Endothelial cell of umbilical vein (primary cell): ENCODE measurements at regions not wholly inside any gene's neighbourhood (a gene's known extent, or its start where the extent isn't known, plus 50 kb on each side); places are given as distances from the start of the nearest gene placed in this dataset.

Source experiments
- JUN ChIP-seq: IDR thresholded peaks from 2 replicates; pipeline ENCODE4 v1.6.1; 2011; ENCODE audit warnings: borderline replicate concordance, low read depth; ENCODE audit not compliant: insufficient read length, insufficient read depth
- TF ChIP-seq, protein P1 (sequence below), 2 donors: IDR thresholded peaks; 1 replicate in 1 of 2; 2 replicates in 1 of 2; pipeline ENCODE4 v1.5.1; 2011; ENCODE audit warnings: low read length in 2 of 2, mild to moderate bottlenecking in 2 of 2, moderate library complexity in 2 of 2, control low read depth in 1 of 2, inconsistent platforms in 1 of 2, low read depth in 1 of 2; ENCODE audit not compliant: insufficient read depth in 1 of 2; ENCODE audit errors: extremely low read depth in 1 of 2

DNA sequence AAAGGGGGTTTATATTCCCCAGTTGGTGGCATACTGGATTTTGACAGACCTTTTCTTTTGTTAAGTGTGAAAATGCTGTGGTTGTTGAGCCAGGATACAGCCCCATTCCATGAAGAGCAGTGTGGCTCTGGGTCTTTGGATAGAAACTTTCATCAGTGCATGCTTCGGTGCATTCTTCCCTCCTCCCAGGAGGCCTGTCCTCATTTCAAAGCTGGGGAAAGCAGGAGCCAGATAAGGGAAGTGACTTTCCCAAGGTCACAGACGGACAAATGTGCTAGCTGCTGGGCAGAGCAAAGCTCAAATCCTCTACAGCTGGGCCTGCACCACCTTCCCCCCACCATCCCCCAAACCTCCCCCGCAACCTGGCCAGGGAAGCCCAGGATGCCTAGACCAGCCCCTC is 184.5 kb upstream of the NTM start:
- TF ChIP-seq, protein P1, sequence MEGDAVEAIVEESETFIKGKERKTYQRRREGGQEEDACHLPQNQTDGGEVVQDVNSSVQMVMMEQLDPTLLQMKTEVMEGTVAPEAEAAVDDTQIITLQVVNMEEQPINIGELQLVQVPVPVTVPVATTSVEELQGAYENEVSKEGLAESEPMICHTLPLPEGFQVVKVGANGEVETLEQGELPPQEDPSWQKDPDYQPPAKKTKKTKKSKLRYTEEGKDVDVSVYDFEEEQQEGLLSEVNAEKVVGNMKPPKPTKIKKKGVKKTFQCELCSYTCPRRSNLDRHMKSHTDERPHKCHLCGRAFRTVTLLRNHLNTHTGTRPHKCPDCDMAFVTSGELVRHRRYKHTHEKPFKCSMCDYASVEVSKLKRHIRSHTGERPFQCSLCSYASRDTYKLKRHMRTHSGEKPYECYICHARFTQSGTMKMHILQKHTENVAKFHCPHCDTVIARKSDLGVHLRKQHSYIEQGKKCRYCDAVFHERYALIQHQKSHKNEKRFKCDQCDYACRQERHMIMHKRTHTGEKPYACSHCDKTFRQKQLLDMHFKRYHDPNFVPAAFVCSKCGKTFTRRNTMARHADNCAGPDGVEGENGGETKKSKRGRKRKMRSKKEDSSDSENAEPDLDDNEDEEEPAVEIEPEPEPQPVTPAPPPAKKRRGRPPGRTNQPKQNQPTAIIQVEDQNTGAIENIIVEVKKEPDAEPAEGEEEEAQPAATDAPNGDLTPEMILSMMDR (IDR thresholded peaks at IDR 0.05; ENCODE audit: extremely low read depth in 1 of 2, insufficient read depth in 1 of 2, low read depth in 1 of 2, low read length in 2 of 2), result no peak
- no peak for TF ChIP-seq JUN
